ENCODE measurements at regions not wholly inside any gene's neighbourhood (a gene's known extent, or its start where the extent isn't known, plus 50 kb on each side); places are given as distances from the start of the nearest gene placed in this dataset.

DNA sequence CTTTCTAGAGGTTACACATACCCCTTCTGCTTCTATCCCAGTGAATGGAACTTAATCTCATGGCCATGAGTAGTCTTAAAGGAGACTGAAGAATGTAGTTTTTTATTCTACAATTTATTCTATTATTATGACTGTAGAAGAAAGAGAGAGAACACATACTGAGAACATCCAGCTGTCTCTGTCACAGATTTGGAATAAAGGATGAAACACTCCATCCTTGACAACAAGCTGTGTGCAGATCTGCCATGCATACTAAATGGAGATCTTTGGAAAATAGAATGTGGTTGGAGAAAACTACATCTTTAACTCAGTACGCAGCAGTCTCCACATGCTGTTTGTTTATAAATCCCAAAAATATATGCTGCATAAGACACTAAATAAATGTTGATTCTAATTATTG, 54.1 kb upstream of the NUDT7 start:
- no peak for DNase-seq

DNA sequence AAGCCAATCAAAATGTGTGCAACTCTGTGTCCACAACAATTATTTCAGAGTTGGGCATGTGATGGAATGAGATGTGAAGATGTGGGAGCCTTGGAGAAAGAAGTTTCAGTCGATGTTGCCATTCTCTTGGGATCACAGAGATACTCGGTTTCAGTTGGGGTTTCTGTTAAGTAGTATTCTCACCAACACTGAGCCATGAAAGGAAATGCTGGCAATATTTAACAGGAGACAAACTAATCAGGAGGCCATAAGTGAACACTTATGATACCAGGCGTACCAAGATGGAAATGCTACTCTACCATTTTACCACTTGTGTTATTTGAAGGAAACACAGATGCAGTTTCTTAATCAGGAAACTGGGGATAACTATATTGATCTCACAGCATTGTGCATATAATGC, 53.3 kb upstream of the NUDT7 start:
- DNase-seq: no peak

All from OCI-M1 (cell line).